RWPE2 (cell line): ENCODE measurements at regions not wholly inside any gene's neighbourhood (a gene's known extent, or its start where the extent isn't known, plus 50 kb on each side); places are given as distances from the start of the nearest gene placed in this dataset.

Experiments used
- ATAC-seq: fragments of 200-7000 bp; cut with Tn5 transposase; 3 replicates; pipeline ENCODE4 v1.9.1; 2021; ENCODE audit warnings: low read depth
- DNase-seq: peaks from one replicate; pipeline ENCODE4 v3.0.0-alpha.2; 2020; ENCODE audit warnings: low spot score
- H3K27ac ChIP-seq: fragments of 450-650 bp; 2 replicates; pipeline ENCODE4 v1.5.1; 2017; ENCODE audit warnings: mild to moderate bottlenecking; ENCODE audit not compliant: poor library complexity, severe bottlenecking
- H3K27me3 ChIP-seq: fragments of 250-450 bp; sonication (Bioruptor Pico); 2 replicates; pipeline ENCODE4 v1.5.1; 2021; ENCODE audit warnings: mild to moderate bottlenecking, moderate library complexity; ENCODE audit not compliant: insufficient read depth, poor library complexity, severe bottlenecking
- H3K36me3 ChIP-seq: fragments of 250-450 bp; sonication (Bioruptor Pico); 2 replicates; pipeline ENCODE4 v1.5.1; 2020; ENCODE audit warnings: low read depth, mild to moderate bottlenecking, moderate library complexity
- H3K4me1 ChIP-seq: fragments of 250-450 bp; sonication (Bioruptor Pico); 2 replicates; pipeline ENCODE4 v1.5.1; 2021; ENCODE audit warnings: mild to moderate bottlenecking, moderate library complexity; ENCODE audit not compliant: insufficient read depth, poor library complexity, severe bottlenecking
- H3K4me3 ChIP-seq: fragments of 250-450 bp; sonication (Bioruptor Pico); 2 replicates; pipeline ENCODE4 v1.5.1; 2021; ENCODE audit warnings: mild to moderate bottlenecking, moderate library complexity; ENCODE audit not compliant: severe bottlenecking
- H3K9me3 ChIP-seq: fragments of 250-450 bp; sonication (Bioruptor Pico); 2 replicates; pipeline ENCODE4 v1.5.1; 2021; ENCODE audit warnings: mild to moderate bottlenecking, moderate library complexity; ENCODE audit not compliant: severe bottlenecking
- TF ChIP-seq, protein P1 (sequence below): fragments of 450-650 bp; IDR thresholded peaks from one replicate; pipeline ENCODE4 v1.5.1; 2017; ENCODE audit warnings: mild to moderate bottlenecking, moderate library complexity; ENCODE audit not compliant: poor library complexity, severe bottlenecking

DNA sequence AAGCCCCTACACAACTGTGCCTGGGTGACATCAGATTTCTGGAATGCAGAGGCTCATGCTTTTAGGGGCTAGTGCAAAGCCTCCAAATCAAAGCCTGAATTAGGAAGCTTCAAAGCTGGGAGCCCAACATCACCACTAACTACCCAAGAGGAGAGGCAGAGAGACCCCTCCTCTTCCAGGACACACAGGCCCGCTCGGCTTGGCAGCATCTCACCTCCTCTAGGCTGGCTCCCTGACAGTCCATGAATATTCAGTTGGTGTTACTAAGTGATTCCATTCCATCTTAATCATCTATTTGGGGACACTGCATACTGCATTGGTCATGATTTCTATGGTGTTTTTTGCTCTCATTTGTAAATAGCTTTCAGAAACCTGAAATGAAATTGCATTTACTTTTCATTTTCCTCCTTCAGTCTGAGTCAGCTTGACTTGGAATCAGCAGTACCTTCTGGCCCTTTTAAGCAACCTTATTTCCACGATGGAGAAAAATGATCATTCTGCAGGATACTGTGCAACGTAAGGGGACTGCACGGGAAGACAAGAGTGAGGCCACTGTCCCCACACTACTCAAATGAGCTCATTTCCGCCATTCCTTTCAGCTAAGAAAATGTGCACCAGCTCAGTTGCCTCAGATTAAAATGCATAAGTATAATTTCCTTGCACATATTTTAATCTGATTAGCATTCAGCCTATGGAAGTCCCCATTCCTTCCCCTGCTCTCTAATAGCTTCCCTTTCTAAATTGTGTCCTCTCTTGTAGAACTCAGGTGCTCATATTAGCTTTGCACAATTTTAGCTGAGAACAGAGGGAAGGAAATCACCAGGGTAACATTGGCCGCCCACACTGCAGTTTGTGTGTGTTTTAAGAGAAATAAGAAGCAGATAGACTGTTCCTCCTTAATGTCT is 219.9 kb downstream of the RFC3 start:
- Histone ChIP-seq H3K27me3 (no peaks in the 10 kb centered on the region), H3K27ac (no peak overlapping the region), H3K4me1 (peaks cover 7% of the 10 kb centered on the region), H3K4me3 (no peak overlapping the region), H3K36me3 (no peaks in the 10 kb centered on the region), H3K9me3 (no peaks in the 10 kb centered on the region)
- ATAC-seq (no peak), DNase-seq (no peak)
- TF ChIP-seq, protein P1, sequence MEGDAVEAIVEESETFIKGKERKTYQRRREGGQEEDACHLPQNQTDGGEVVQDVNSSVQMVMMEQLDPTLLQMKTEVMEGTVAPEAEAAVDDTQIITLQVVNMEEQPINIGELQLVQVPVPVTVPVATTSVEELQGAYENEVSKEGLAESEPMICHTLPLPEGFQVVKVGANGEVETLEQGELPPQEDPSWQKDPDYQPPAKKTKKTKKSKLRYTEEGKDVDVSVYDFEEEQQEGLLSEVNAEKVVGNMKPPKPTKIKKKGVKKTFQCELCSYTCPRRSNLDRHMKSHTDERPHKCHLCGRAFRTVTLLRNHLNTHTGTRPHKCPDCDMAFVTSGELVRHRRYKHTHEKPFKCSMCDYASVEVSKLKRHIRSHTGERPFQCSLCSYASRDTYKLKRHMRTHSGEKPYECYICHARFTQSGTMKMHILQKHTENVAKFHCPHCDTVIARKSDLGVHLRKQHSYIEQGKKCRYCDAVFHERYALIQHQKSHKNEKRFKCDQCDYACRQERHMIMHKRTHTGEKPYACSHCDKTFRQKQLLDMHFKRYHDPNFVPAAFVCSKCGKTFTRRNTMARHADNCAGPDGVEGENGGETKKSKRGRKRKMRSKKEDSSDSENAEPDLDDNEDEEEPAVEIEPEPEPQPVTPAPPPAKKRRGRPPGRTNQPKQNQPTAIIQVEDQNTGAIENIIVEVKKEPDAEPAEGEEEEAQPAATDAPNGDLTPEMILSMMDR = no peak

DNA sequence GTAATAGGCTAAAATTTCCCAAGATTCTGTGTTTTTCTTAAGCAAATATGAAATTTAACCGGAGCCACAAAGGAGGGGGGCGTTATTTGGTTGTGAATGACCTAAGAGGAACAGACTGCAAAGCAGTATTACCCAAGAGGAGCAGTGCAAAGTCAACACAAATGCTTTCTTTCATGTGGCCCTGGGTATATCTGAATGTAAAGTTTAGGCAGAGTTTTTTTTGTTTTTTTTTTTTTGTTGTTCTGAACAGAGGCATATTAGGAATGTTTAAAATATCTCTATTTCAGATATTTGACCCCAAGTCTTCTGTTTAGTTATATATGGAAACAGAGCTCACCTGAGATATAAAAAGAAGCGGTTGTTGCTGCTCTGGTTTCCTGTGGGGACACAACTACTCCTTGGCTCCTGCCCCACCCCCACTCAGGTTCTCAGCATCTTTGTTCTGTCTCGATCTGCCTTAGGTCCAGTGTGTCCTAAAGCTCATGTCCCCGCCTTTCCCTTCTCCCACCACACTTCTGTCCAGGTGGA is 220.7 kb downstream of the RFC3 start:
- H3K27ac ChIP-seq = no peak overlapping the region
- no peak for DNase-seq
- no peak overlapping the region for H3K4me3 ChIP-seq
- no peaks in the 10 kb centered on the region for H3K9me3 ChIP-seq
- H3K27me3 ChIP-seq = no peaks in the 10 kb centered on the region
- H3K36me3 ChIP-seq = no peaks in the 10 kb centered on the region
- TF ChIP-seq, protein P1 = no peak
- no peak for ATAC-seq
- H3K4me1 ChIP-seq = peaks cover 7% of the 10 kb centered on the region

DNA sequence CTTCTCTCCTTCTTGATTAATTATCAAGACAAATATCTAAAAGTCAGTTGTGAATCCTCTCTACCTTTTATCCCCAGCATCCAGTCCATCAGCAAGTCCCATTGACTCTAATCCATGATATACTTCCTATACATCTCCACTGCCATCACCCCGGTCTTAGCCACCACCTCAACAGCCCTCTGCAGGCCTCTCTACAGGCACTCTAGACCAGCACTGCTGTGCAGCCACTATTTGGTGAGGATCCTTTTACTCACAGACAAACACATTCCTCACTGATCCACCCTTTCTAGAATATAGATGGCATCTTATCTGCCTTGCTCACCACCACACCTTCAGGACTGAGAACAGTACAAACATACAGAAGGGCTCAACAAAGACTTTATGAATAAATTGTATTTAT is 221.7 kb downstream of the RFC3 start:
- ATAC-seq = no peak
- Histone ChIP-seq H3K27me3 (no peaks in the 10 kb centered on the region), H3K9me3 (no peaks in the 10 kb centered on the region)

DNA sequence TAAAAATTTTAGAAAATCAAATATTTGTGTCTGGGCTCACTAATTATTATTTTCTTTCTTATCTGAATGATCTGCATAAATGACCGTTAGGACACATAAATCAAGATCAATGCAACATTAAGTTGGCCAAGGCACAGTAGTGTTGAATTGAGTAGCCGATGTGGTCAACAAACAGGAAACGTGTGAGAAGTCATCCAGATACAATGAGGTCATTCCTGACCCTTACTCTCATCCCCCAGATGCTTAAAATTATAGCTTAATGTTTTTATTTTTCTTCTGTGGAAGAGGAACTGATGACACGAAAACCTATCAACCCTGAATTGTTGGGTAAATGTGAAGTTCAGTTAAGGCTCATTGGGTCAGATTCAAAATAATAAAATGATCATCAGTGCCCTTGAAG is 222.9 kb downstream of the RFC3 start:
- TF ChIP-seq, protein P1 = no peak
- Histone ChIP-seq H3K9me3 (no peaks in the 10 kb centered on the region), H3K4me3 (no peak overlapping the region), H3K36me3 (no peaks in the 10 kb centered on the region), H3K27ac (no peak overlapping the region), H3K4me1 (peaks cover 17% of the 10 kb centered on the region), H3K27me3 (no peaks in the 10 kb centered on the region)
- DNase-seq = no peak
- no peak for ATAC-seq

More for the DNA sequence above, 221.7 kb downstream of the RFC3 start:
- H3K36me3 ChIP-seq = no peaks in the 10 kb centered on the region
- TF ChIP-seq, protein P1 = no peak
- no peak for DNase-seq
- H3K4me1 ChIP-seq = peaks cover 12% of the 10 kb centered on the region
- no peak overlapping the region for H3K27ac ChIP-seq
- no peak overlapping the region for H3K4me3 ChIP-seq

DNA sequence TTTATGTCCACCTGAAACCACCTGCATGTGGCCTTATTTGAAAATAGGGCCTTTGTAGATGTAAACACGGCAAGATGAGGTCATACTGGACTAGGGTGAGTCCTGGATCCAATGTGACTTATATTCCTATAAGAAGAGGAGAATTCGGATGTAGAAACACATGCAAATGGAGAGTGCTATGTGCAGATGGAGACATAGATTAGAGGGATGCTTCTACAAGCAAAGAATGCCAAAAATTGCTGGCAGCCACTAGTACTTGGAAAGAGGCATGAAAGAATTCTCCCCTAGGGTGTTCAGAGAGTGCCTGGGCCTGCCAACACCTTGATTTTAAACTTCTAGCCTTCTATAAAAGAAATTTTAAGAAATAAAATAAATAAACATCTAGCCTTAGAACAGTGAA is 226.1 kb downstream of the RFC3 start:
- ATAC-seq = no peak
- no peak overlapping the region for H3K4me3 ChIP-seq
- H3K4me1 ChIP-seq = peaks cover 11% of the 10 kb centered on the region
- DNase-seq = no peak
- TF ChIP-seq, protein P1 = no peak
- no peaks in the 10 kb centered on the region for H3K36me3 ChIP-seq
- H3K27ac ChIP-seq = peak overlapping the region; percentile 31
- H3K27me3 ChIP-seq = no peaks in the 10 kb centered on the region
- no peaks in the 10 kb centered on the region for H3K9me3 ChIP-seq
